IPS-NIHi7 (cell line): ENCODE measurements at regions not wholly inside any gene's neighbourhood (a gene's known extent, or its start where the extent isn't known, plus 50 kb on each side); places are given as distances from the start of the nearest gene placed in this dataset.
"Not testable (repeated sequence)": the region's sequence is repeated elsewhere in the genome, so short reads cannot be mapped to it uniquely, and the experiment has no call there.

Source experiments
- DNase-seq: peaks from one replicate; pipeline ENCODE4 v3.0.0; 2012; ENCODE audit warnings: mixed read lengths; ENCODE audit errors: extremely low spot score

DNA sequence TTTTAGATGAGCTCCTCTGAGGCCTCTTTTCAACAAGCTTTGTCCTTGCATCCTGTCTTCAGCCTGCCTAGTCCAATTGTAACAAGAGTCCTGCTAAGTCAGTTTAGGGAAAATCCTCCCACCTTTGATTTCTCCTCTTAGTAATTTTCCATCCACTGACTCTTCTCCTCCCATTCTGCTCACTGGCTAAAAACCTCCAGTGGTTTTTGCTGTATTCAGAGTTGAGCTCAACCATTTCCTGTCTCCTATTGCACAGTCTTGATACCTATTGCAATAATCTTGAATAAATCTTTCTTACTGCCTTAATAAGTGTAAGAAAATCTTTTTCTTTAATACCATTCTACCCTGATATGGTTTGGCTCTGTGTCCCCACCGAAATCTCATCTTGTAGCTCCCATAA is 117.8 kb upstream of the ENPP6 start:
- no peak for DNase-seq

DNA sequence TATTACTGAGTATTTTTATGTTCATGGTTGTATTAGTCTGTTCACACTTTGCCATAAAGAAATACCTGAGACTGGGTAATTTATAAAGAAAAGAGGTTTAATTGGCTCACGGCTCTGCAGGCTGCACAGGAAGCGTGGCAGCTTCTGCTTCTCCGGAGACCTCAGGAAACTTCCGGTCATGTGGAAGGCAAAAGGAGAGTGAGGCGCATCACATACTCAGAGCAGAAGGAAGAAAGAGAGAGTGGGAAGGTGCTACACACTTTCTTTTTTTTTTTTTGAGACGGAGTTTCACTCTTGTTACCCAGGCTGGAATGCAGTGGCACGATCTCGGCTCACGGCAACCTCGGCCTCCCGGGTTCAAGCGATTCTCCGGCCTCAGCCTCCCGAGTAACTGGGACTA is 115.8 kb upstream of the ENPP6 start:
- not testable (repeated sequence) for DNase-seq

DNA sequence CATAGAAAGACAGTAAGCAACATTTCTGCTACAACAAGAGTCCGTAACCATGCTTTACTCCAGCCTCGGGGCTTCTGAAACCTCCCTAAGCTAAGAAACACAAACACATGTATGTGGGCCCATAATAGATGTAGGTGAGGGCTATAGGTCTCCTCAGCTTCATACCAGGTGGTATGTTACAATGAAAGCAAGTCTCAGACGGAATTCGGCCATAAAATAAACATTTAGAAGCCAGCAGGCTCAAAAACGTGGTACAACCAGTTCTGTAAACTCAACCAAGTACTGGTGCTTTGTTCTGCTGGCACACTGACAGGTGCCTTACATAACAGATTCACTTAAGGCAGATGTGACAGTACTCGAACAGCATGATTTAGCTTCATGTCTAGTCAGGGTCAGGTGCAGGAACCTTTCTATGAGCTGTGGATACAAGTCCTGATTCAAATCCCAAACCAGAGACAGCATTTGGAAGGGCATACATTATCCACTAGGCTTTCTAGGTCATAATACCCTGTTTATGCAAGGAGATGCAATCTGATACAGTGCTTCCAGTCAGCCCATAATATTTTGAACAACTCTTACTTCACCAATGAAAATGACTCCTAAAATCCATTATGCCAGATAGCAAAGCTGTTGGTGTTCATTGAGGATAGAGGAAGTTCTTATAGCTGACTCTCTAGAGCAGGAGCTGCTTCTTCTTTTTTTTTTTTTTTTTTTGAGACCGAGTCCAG is 113.8 kb upstream of the ENPP6 start:
- no peak for DNase-seq

DNA sequence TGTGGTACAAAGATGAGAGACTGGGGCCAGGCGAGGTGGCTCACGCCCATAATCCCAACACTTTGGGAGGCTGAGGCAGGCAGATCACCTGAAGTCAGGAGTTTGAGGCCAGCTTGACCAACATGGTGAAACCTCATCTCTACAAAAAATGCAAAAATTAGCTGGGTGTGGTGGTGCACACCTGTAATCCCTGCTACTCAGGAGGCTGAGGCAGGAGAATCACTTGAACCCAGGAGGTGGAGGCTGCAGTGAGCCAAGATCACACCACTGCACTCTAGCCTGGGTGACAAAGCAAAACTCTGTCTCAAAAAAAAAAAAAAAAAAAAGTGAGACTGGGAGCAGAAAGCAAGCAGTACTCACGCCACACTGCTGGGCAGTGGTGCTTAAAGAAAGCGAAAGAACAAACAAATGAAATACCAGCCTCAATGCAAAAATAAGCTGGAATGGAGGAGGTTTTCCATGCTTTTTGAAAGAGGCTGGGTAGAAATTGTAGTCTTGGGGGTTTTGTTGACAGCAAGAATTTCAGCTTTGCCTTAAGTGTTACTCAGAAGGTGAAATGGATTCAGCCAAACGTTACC is 112.9 kb upstream of the ENPP6 start:
- DNase-seq: not testable (repeated sequence)

DNA sequence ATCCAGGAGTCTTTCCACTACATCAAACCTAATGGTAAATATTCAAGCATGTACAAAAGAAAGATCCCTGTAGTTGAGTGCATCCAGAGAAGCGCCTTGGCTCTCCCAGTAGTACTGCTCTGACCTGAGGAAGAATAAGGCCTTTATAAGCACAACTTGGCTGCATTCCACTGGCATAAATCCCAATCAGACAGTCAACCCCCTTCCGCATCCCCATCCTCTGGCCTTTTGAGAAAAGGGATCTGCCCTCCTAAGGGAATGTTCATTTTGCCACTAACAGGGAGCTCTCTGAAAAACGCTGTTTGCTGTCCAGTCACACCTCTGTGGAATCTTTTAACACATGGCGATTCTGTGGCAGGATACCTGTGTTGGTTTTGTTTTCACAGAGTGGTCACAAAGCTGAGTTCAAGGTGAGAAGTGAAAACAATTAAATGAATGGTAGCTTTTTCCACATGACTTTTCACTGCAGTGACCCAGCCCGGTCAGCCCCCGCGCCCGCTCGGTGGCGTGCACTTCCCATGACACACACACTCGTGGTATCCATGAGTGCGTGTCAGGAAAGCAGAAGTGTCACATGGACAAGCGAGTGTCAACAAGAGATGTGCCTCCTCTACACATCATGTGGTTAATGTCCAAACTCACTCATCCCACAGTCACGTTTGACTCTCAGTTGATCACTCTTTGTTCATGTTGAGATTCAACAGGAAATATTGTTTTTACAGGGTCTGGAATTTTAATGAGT is 112.2 kb upstream of the ENPP6 start:
- DNase-seq: no peak

DNA sequence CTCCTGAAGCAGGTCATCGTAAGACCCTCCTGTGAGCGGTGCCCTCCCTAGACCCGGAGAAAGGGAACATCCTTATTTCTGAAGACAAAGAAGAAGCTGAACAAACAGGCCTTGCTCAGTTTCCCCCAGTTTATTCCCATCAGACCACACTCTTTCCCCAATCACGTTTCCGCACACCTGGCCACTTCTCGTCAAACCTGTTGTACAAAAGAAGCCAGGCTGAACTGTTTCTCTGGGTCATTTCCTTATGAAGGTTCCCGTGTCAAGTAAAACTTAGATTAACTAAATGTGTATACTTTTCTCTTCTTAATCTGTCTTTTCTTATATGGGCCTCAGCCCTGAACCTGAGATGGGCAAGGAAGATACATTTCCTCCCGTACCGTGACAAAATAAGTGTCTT is 111.6 kb upstream of the ENPP6 start:
- DNase-seq: no peak

GRCh38 chr4:184328022-184328736 is 110.5 kb upstream of the ENPP6 start:
- no peak for DNase-seq

- DNase-seq: no peak
Observed at GRCh38 chr4:184324939-184325477, 107.3 kb upstream of the ENPP6 start.

DNA sequence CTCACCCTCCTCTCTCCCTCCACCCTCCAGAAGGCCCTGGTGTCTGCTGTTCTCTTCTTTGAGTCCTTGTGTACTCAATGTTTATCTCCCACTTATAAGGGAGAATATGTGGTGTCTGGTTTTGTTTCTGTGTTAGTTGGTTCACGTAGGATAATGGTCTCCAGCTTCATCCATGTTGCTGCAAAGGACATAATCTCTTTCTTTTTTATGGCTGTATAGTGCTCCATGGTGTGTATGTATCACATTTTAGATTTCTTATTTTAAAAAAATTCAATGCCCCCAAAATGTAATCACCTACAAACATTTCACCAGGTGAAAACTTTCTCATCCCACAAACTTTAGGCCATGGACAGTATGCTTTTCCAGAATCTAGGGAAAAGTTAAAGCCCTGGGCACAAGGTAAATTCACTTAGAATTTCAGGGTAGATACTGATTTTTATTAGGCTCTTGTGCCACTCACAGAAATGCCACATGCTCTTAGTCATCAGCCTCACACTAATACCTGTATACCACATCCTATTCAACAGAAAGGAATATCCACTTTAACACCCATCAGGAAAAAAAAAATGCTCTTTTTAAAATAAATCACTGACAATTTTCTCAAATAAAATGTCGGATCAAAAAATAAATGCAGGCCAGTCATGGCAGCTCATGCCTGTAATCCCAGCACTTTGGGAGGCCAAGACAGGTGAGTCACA is 104.8 kb upstream of the ENPP6 start:
- no peak for DNase-seq

DNA sequence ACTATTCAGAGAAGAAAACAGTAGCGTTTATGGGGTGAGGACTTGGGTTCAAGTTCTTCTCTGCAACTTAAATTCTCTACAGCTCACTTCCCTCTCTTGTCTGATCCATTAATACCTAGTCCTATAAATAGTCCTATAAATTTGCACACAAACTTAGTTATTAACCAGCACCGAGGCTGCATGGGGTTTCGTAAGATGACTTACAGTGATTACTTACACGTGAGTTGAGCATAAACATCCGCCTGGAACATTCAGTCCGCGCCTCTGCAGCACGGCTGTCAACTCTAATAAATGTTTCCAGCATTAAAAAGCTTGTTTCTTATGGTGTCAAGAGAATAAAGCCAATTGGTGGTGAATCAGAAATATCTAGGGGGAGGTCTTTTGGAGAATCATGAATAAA is 103.0 kb upstream of the ENPP6 start:
- DNase-seq: no peak

GRCh38 chr4:184318852-184319251 is 101.2 kb upstream of the ENPP6 start:
- DNase-seq: no peak

GRCh38 chr4:184317234-184317918 is 99.7 kb upstream of the ENPP6 start:
- no peak for DNase-seq

- DNase-seq: no peak
Observed at GRCh38 chr4:184316821-184317220, 99.1 kb upstream of the ENPP6 start.

- no peak for DNase-seq
Observed at GRCh38 chr4:184315675-184316359, 98.1 kb upstream of the ENPP6 start.

DNA sequence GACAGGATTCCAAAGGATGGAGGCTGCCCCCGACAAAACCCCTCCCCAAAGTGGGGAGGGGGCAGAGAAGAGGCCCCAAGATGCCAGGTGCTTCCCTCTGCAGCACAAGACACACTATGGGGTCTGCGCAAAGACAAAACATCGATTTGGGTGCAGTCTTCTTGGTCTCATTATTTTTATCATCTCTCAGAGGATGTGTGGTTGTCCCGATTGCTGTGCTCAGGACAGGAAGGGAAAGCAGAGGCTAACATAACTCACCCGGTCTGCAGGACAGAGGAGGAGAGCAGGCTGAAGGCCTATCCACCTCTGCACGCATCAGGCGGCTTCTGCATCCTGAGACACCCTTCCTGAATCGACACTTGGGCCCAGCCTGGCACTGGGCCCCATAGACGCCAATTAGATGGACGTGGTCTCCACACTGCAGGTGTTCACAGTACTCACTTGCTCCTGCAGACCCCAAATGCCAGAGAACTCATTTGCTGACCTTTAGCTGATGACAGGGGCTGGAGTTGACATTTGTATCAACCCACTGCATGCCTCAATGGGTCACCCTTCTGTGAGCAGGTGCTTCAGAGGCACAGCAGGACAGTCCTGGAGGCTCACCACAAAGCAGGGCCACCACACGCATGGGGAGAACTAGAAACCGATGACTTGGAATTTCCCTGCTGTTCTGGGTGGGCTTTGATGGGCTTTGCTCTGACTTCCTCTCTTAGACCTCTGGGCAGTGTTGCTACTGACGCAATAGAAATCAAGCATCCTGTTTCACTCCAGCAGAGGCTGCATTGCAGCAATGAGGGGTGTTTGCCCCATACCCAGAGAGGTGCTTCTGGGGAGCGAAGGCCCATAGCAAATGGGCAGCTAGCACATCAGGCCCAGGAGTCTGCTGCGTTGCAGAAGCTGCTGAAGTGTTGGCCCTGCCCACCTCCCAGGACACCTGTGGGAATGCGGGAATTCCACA is 96.3 kb upstream of the ENPP6 start:
- no peak for DNase-seq

GRCh38 chr4:184313058-184313581 is 95.4 kb upstream of the ENPP6 start:
- DNase-seq: no peak

DNA sequence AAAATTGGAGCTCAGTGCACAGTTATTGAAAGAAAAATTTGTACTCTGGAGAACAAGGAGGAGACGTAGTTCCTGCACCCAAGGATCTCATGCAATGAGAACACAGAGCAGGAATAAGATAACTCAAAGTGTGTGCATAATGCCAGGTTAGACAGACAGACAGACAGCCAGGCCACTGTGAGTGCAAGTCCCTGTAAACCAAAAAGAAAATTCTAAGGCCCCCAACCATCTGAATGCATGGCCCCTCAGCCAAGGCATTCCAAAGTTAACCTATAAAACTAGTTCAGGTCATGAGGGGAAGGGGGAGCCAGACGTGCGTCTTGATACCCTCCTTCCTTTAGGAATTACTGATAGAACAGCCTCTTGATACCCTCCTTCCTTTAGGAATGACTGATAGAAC is 94.5 kb upstream of the ENPP6 start:
- no peak for DNase-seq

- DNase-seq: no peak
Observed at GRCh38 chr4:184310881-184311709, 93.4 kb upstream of the ENPP6 start.
